ENCODE measurements at regions not wholly inside any gene's neighbourhood (a gene's known extent, or its start where the extent isn't known, plus 50 kb on each side); places are given as distances from the start of the nearest gene placed in this dataset.

GRCh38 chr3:71890356-71890931 is 105.5 kb upstream of the PROK2 start:
- Mint-ChIP-seq H3K27me3 (ENCODE audit: low read depth) (peaks cover 31% of the 10 kb centered on the region), H3K27ac (no peak overlapping the region), H3K9me3 (no peaks in the 10 kb centered on the region), H3K4me1 (ENCODE audit: low read depth) (no peaks in the 10 kb centered on the region), H3K36me3 (ENCODE audit: low read depth) (no peaks in the 10 kb centered on the region), H3K4me3 (ENCODE audit: low read depth) (no peak overlapping the region)
- intact Hi-C loops (cut with micrococcal nuclease), result no loop called here
- no peak for DNase-seq (ENCODE audit: low spot score)

GRCh38 chr3:71887256-71887655 is 102.3 kb upstream of the PROK2 start:
- Mint-ChIP-seq H3K9me3 (no peaks in the 10 kb centered on the region), H3K4me3 (ENCODE audit: low read depth) (no peak overlapping the region), H3K27ac (no peak overlapping the region), H3K36me3 (ENCODE audit: low read depth) (no peaks in the 10 kb centered on the region), H3K4me1 (ENCODE audit: low read depth) (no peaks in the 10 kb centered on the region), H3K27me3 (ENCODE audit: low read depth) (peaks cover 45% of the 10 kb centered on the region)
- no peak for DNase-seq (ENCODE audit: low spot score)
- intact Hi-C loops (cut with micrococcal nuclease), result no loop called here

GRCh38 chr3:71885006-71885405 is 100.1 kb upstream of the PROK2 start:
- Mint-ChIP-seq H3K36me3 (ENCODE audit: low read depth) (no peaks in the 10 kb centered on the region), H3K9me3 (no peaks in the 10 kb centered on the region)
- intact Hi-C loops (cut with micrococcal nuclease), result no loop called here

GRCh38 chr3:71881732-71882131 is 96.8 kb upstream of the PROK2 start:
- H3K27ac Mint-ChIP-seq, result no peak overlapping the region
- intact Hi-C loops (cut with micrococcal nuclease), result no loop called here
- H3K4me1 Mint-ChIP-seq (ENCODE audit: low read depth), result no peaks in the 10 kb centered on the region
- peaks cover 36% of the 10 kb centered on the region for H3K27me3 Mint-ChIP-seq (ENCODE audit: low read depth)
- H3K9me3 Mint-ChIP-seq, result no peaks in the 10 kb centered on the region
- H3K36me3 Mint-ChIP-seq (ENCODE audit: low read depth), result no peaks in the 10 kb centered on the region
- DNase-seq (ENCODE audit: low spot score), result no peak
- H3K4me3 Mint-ChIP-seq (ENCODE audit: low read depth), result no peak overlapping the region

More at GRCh38 chr3:71885006-71885405, 100.1 kb upstream of the PROK2 start:
- H3K27ac Mint-ChIP-seq, result no peak overlapping the region
- H3K4me1 Mint-ChIP-seq (ENCODE audit: low read depth), result no peaks in the 10 kb centered on the region
- no peak for DNase-seq (ENCODE audit: low spot score)
- H3K4me3 Mint-ChIP-seq (ENCODE audit: low read depth), result no peak overlapping the region
- H3K27me3 Mint-ChIP-seq (ENCODE audit: low read depth), result peaks cover 47% of the 10 kb centered on the region

GRCh38 chr3:71881041-71881440 is 96.1 kb upstream of the PROK2 start:
- intact Hi-C loops (cut with micrococcal nuclease), result no loop called here
- H3K9me3 Mint-ChIP-seq, result no peaks in the 10 kb centered on the region
- H3K4me1 Mint-ChIP-seq (ENCODE audit: low read depth), result peaks cover 2% of the 10 kb centered on the region
- peaks cover 30% of the 10 kb centered on the region for H3K27me3 Mint-ChIP-seq (ENCODE audit: low read depth)
- DNase-seq (ENCODE audit: low spot score), result no peak
- H3K4me3 Mint-ChIP-seq (ENCODE audit: low read depth), result no peak overlapping the region
- no peaks in the 10 kb centered on the region for H3K36me3 Mint-ChIP-seq (ENCODE audit: low read depth)
- no peak overlapping the region for H3K27ac Mint-ChIP-seq

- no peak overlapping the region for H3K4me3 Mint-ChIP-seq (ENCODE audit: low read depth)
- DNase-seq (ENCODE audit: low spot score), result no peak
- no peaks in the 10 kb centered on the region for H3K36me3 Mint-ChIP-seq (ENCODE audit: low read depth)
- no peaks in the 10 kb centered on the region for H3K9me3 Mint-ChIP-seq
- peaks cover 14% of the 10 kb centered on the region for H3K4me1 Mint-ChIP-seq (ENCODE audit: low read depth)
- intact Hi-C loops (cut with micrococcal nuclease), result loop anchor here (5.0 to 10.0 kb wide), 4 partner anchors 388 to 786 kb away; no protein-coding TSS in a partner anchor
- peaks cover 25% of the 10 kb centered on the region for H3K27me3 Mint-ChIP-seq (ENCODE audit: low read depth)
- no peak overlapping the region for H3K27ac Mint-ChIP-seq
Observed at GRCh38 chr3:71879089-71879488, 94.1 kb upstream of the PROK2 start.

GRCh38 chr3:71876135-71877105 is 91.5 kb upstream of the PROK2 start:
- H3K36me3 Mint-ChIP-seq (ENCODE audit: low read depth), result no peaks in the 10 kb centered on the region
- no peaks in the 10 kb centered on the region for H3K9me3 Mint-ChIP-seq
- no peak for DNase-seq (ENCODE audit: low spot score)
- H3K4me3 Mint-ChIP-seq (ENCODE audit: low read depth), result no peak overlapping the region
- H3K27me3 Mint-ChIP-seq (ENCODE audit: low read depth), result peaks cover 11% of the 10 kb centered on the region
- H3K27ac Mint-ChIP-seq, result no peak overlapping the region
- intact Hi-C loops (cut with micrococcal nuclease), result loop anchor here (5.0 to 10.0 kb wide), 4 partner anchors 391 to 788 kb away; no protein-coding TSS in a partner anchor
- peaks cover 29% of the 10 kb centered on the region for H3K4me1 Mint-ChIP-seq (ENCODE audit: low read depth)

- H3K9me3 Mint-ChIP-seq, result no peaks in the 10 kb centered on the region
Observed at GRCh38 chr3:71875461-71875947, 90.6 kb upstream of the PROK2 start.

GRCh38 chr3:71874618-71875017 is 89.7 kb upstream of the PROK2 start:
- Mint-ChIP-seq H3K9me3 (no peaks in the 10 kb centered on the region), H3K27ac (peak overlapping the region; percentile 17), H3K4me1 (ENCODE audit: low read depth) (peaks cover 29% of the 10 kb centered on the region), H3K36me3 (ENCODE audit: low read depth) (no peaks in the 10 kb centered on the region), H3K27me3 (ENCODE audit: low read depth) (peaks cover 8% of the 10 kb centered on the region), H3K4me3 (ENCODE audit: low read depth) (no peak overlapping the region)
- no peak for DNase-seq (ENCODE audit: low spot score)
- intact Hi-C loops (cut with micrococcal nuclease), result loop anchor here (1.0 to 10.0 kb wide), 8 partner anchors 147 to 970 kb away; partner anchors contain the start of gene EIF4E3

More at GRCh38 chr3:71875461-71875947, 90.6 kb upstream of the PROK2 start:
- DNase-seq (ENCODE audit: low spot score), result peak; percentile 63
- H3K27me3 Mint-ChIP-seq (ENCODE audit: low read depth), result peaks cover 4% of the 10 kb centered on the region
- peak overlapping the region; percentile 17 for H3K27ac Mint-ChIP-seq
- no peak overlapping the region for H3K4me3 Mint-ChIP-seq (ENCODE audit: low read depth)
- peaks cover 29% of the 10 kb centered on the region for H3K4me1 Mint-ChIP-seq (ENCODE audit: low read depth)
- no peaks in the 10 kb centered on the region for H3K36me3 Mint-ChIP-seq (ENCODE audit: low read depth)
- intact Hi-C loops (cut with micrococcal nuclease), result loop anchor here (1.0 to 10.0 kb wide), 7 partner anchors 392 to 969 kb away; no protein-coding TSS in a partner anchor

GRCh38 chr3:71873093-71873611 is 88.2 kb upstream of the PROK2 start:
- H3K9me3 Mint-ChIP-seq, result no peaks in the 10 kb centered on the region
- H3K4me3 Mint-ChIP-seq (ENCODE audit: low read depth), result no peak overlapping the region
- no peak overlapping the region for H3K27ac Mint-ChIP-seq
- peaks cover 29% of the 10 kb centered on the region for H3K4me1 Mint-ChIP-seq (ENCODE audit: low read depth)
- H3K27me3 Mint-ChIP-seq (ENCODE audit: low read depth), result peaks cover 19% of the 10 kb centered on the region
- no peak for DNase-seq (ENCODE audit: low spot score)
- intact Hi-C loops (cut with micrococcal nuclease), result loop anchor here (5.0 to 10.0 kb wide), 4 partner anchors 146 to 792 kb away; partner anchors contain the start of gene EIF4E3
- no peaks in the 10 kb centered on the region for H3K36me3 Mint-ChIP-seq (ENCODE audit: low read depth)

- no peak for DNase-seq (ENCODE audit: low spot score)
- Mint-ChIP-seq H3K36me3 (ENCODE audit: low read depth) (no peaks in the 10 kb centered on the region), H3K27me3 (ENCODE audit: low read depth) (peaks cover 26% of the 10 kb centered on the region), H3K4me1 (ENCODE audit: low read depth) (peaks cover 29% of the 10 kb centered on the region), H3K27ac (no peak overlapping the region), H3K4me3 (ENCODE audit: low read depth) (no peak overlapping the region), H3K9me3 (no peaks in the 10 kb centered on the region)
- intact Hi-C loops (cut with micrococcal nuclease), result loop anchor here (5.0 to 10.0 kb wide), 4 partner anchors 145 to 793 kb away; partner anchors contain the start of gene EIF4E3
Observed at GRCh38 chr3:71872256-71872655, 87.3 kb upstream of the PROK2 start.

GRCh38 chr3:71870966-71871512 is 86.1 kb upstream of the PROK2 start:
- no peaks in the 10 kb centered on the region for H3K9me3 Mint-ChIP-seq
- H3K27me3 Mint-ChIP-seq (ENCODE audit: low read depth), result peaks cover 31% of the 10 kb centered on the region
- no peak overlapping the region for H3K4me3 Mint-ChIP-seq (ENCODE audit: low read depth)
- intact Hi-C loops (cut with micrococcal nuclease), result loop anchor here (5.0 to 10.0 kb wide), 4 partner anchors 144 to 794 kb away; partner anchors contain the start of gene EIF4E3
- H3K27ac Mint-ChIP-seq, result no peak overlapping the region
- peaks cover 27% of the 10 kb centered on the region for H3K4me1 Mint-ChIP-seq (ENCODE audit: low read depth)
- H3K36me3 Mint-ChIP-seq (ENCODE audit: low read depth), result no peaks in the 10 kb centered on the region
- no peak for DNase-seq (ENCODE audit: low spot score)

Measured in activated T-helper 2 cell treated with anti-CD3 and anti-CD28 coated beads, Interferon-gamma antibody, Interleukin-2, Interleukin-4, amounts not matched to agents 10 μg/mL and 5 μg/mL and 100 μg/mL, durations not matched to agents 14 hours and 24 hours and 36 hours (primary cell).